Sigmoid colon (tissue), 6 donors: ENCODE measurements at regions not wholly inside any gene's neighbourhood (a gene's known extent, or its start where the extent isn't known, plus 50 kb on each side); places are given as distances from the start of the nearest gene placed in this dataset.

Source experiments
- DNase-seq: peaks from one replicate; pipeline ENCODE4 v3.0.0-alpha.2; 2019
- H3K27ac ChIP-seq, 4 donors: fragments of 200-600 bp; sonication (generic); one replicate each; pipeline ENCODE4 v1.5.1; 2016 to 2019; ENCODE audit warnings: mild to moderate bottlenecking in 1 of 4
- H3K27me3 ChIP-seq, 3 donors: fragments of 200-600 bp; sonication (generic); one replicate each; pipeline ENCODE4 v1.5.1; 2019; ENCODE audit warnings: mild to moderate bottlenecking in 1 of 3
- H3K36me3 ChIP-seq, 4 donors: fragments of 200-600 bp; sonication (generic); one replicate each; pipeline ENCODE4 v1.5.1; 2016 to 2019
- H3K4me1 ChIP-seq, 4 donors: fragments of 200-600 bp; sonication (generic); one replicate each; pipeline ENCODE4 v1.5.1; 2017 to 2019
- H3K4me3 ChIP-seq, 4 donors: fragments of 200-600 bp; sonication (generic); one replicate each; pipeline ENCODE4 v1.5.1; 2017 to 2019; ENCODE audit warnings: mild to moderate bottlenecking in 2 of 4, moderate library complexity in 1 of 4
- H3K9me3 ChIP-seq, 4 donors: fragments of 200-600 bp in 3 of 4; sonication (generic) in 3 of 4; one replicate each; pipeline versions ENCODE4 v1.5.1 to v1.6.1; 2013 to 2019
- CTCF ChIP-seq, 4 experiments: fragments of 450-650 bp in 3 of 4; fragments of 200-600 bp in 1 of 4; IDR thresholded peaks; one replicate each; pipeline ENCODE4 v1.5.1; 2016 to 2019; ENCODE audit warnings: antibody characterized with exemption in 4 of 4, mild to moderate bottlenecking in 3 of 4, moderate library complexity in 2 of 4
- EP300 ChIP-seq, 4 donors: sonication (generic); formaldehyde crosslinking; IDR thresholded peaks; one replicate each; pipeline ENCODE4 v1.6.1; 2017; ENCODE audit warnings: antibody characterized with exemption in 4 of 4
- POLR2A ChIP-seq, 2 donors: fragments of 450-650 bp; IDR thresholded peaks; one replicate each; pipeline ENCODE4 v1.6.1; 2016; ENCODE audit warnings: antibody characterized with exemption in 2 of 2, mild to moderate bottlenecking in 2 of 2, moderate library complexity in 2 of 2
- POLR2AphosphoS5 ChIP-seq, 4 donors: sonication (generic); formaldehyde crosslinking; IDR thresholded peaks; one replicate each; pipeline ENCODE4 v1.6.1; 2017; ENCODE audit warnings: antibody characterized with exemption in 4 of 4
- WGBS, 2 donors: extraction: QIAGEN DNeasy Blood & Tissue Kit; methylation state at CpG; one replicate each; pipeline ENCODE4 v1.1.7; 2013; 5-methylcytosine and 5-hydroxymethylcytosine counted together
- intact Hi-C: fragments of 100-400 bp; cut with DNase I; formaldehyde crosslinking; loops from one replicate; pipeline ENCODE4 v1.15.1; 2023
- donor health status: healthy with polysubstance abuse.
- donor health status: healthy.

- 85 to 86% methylated on average over 3 of the region's 3 CpGs for WGBS, 2 donors
- no peak overlapping the region for H3K27ac ChIP-seq
These were observed 135.3 kb upstream of the ITGB1 start for GRCh38 chr10:33093362-33093761.

GRCh38 chr10:33092596-33092995, 134.6 kb upstream of the ITGB1 start:
- no peaks in the 10 kb centered on the region for H3K36me3 ChIP-seq
- H3K4me1 ChIP-seq, result no peaks in the 10 kb centered on the region
- H3K4me3 ChIP-seq, result no peak overlapping the region
- no peaks in the 10 kb centered on the region for H3K27me3 ChIP-seq
- peaks cover 0 to 5% (median 0%) of the 10 kb centered on the region in 4 donors for H3K9me3 ChIP-seq
- WGBS, 2 donors, result 73 to 88% methylated on average over 1 of the region's 1 CpG
- intact Hi-C loops, result no loop called here
- no peak overlapping the region for H3K27ac ChIP-seq
- DNase-seq, result no peak
- no peak for TF ChIP-seq POLR2AphosphoS5 (IDR thresholded peaks at IDR 0.05)
- TF ChIP-seq POLR2A (IDR thresholded peaks at IDR 0.05), result no peak
- no peak for TF ChIP-seq CTCF (IDR thresholded peaks at IDR 0.05)
- TF ChIP-seq EP300 (IDR thresholded peaks at IDR 0.05), result no peak

More at GRCh38 chr10:33093362-33093761, 135.3 kb upstream of the ITGB1 start:
- H3K4me3 ChIP-seq, result no peak overlapping the region
- no peak for DNase-seq
- H3K36me3 ChIP-seq, result no peaks in the 10 kb centered on the region
- H3K9me3 ChIP-seq, result peaks cover 0 to 5% (median 0%) of the 10 kb centered on the region in 4 donors
- H3K27me3 ChIP-seq, result no peaks in the 10 kb centered on the region
- intact Hi-C loops, result no loop called here
- no peak for TF ChIP-seq EP300 (IDR thresholded peaks at IDR 0.05)
- TF ChIP-seq POLR2A (IDR thresholded peaks at IDR 0.05), result no peak
- TF ChIP-seq CTCF (IDR thresholded peaks at IDR 0.05), result no peak
- TF ChIP-seq POLR2AphosphoS5 (IDR thresholded peaks at IDR 0.05), result no peak
- H3K4me1 ChIP-seq, result no peaks in the 10 kb centered on the region

- Histone ChIP-seq H3K36me3 (no peaks in the 10 kb centered on the region), H3K4me1 (no peaks in the 10 kb centered on the region), H3K27me3 (no peaks in the 10 kb centered on the region), H3K9me3 (peaks cover 0 to 5% (median 0%) of the 10 kb centered on the region in 4 donors), H3K27ac (no peak overlapping the region), H3K4me3 (no peak overlapping the region)
- intact Hi-C loops, result no loop called here
- WGBS, 2 donors, result 28 to 54% methylated on average over 1 of the region's 1 CpG
- TF ChIP-seq POLR2A (IDR thresholded peaks at IDR 0.05) (no peak), EP300 (IDR thresholded peaks at IDR 0.05) (no peak), POLR2AphosphoS5 (IDR thresholded peaks at IDR 0.05) (no peak), CTCF (IDR thresholded peaks at IDR 0.05) (no peak)
- DNase-seq, result no peak
These were observed 133.2 kb upstream of the ITGB1 start for GRCh38 chr10:33091201-33091600.

- no peaks in the 10 kb centered on the region for H3K4me1 ChIP-seq
- H3K27me3 ChIP-seq, result no peaks in the 10 kb centered on the region
- H3K4me3 ChIP-seq, result no peak overlapping the region
- 84 to 87% methylated on average over 6 of the region's 6 CpGs for WGBS, 2 donors
- no peaks in the 10 kb centered on the region for H3K9me3 ChIP-seq
- intact Hi-C loops, result no loop called here
- no peaks in the 10 kb centered on the region for H3K36me3 ChIP-seq
- H3K27ac ChIP-seq, result no peak overlapping the region
- TF ChIP-seq POLR2AphosphoS5 (IDR thresholded peaks at IDR 0.05) (no peak), EP300 (IDR thresholded peaks at IDR 0.05) (no peak), CTCF (IDR thresholded peaks at IDR 0.05) (no peak), POLR2A (IDR thresholded peaks at IDR 0.05) (no peak)
- no peak for DNase-seq
These were observed 131.0 kb upstream of the ITGB1 start for GRCh38 chr10:33088990-33089389.

GRCh38 chr10:33087922-33088321, 129.9 kb upstream of the ITGB1 start:
- TF ChIP-seq POLR2A (IDR thresholded peaks at IDR 0.05) (no peak), POLR2AphosphoS5 (IDR thresholded peaks at IDR 0.05) (no peak), CTCF (IDR thresholded peaks at IDR 0.05) (no peak), EP300 (IDR thresholded peaks at IDR 0.05) (no peak)
- Histone ChIP-seq H3K27me3 (no peaks in the 10 kb centered on the region), H3K4me1 (no peaks in the 10 kb centered on the region), H3K9me3 (no peaks in the 10 kb centered on the region), H3K4me3 (no peak overlapping the region), H3K27ac (no peak overlapping the region), H3K36me3 (no peaks in the 10 kb centered on the region)
- no peak for DNase-seq
- WGBS, 2 donors, result 36 to 81% methylated on average over 1 of the region's 1 CpG
- intact Hi-C loops, result no loop called here
